Kidney tubule cell (primary cell): ENCODE measurements at regions not wholly inside any gene's neighbourhood (a gene's known extent, or its start where the extent isn't known, plus 50 kb on each side); places are given as distances from the start of the nearest gene placed in this dataset.
"Not testable (repeated sequence)": the region's sequence is repeated elsewhere in the genome, so short reads cannot be mapped to it uniquely, and the experiment has no call there.

Experiments
- DNase-seq: peaks from one replicate; pipeline ENCODE4 v3.0.0-alpha.2; 2018; ENCODE audit warnings: low spot score

GRCh38 chr2:122720822-122721221, 965.4 kb downstream of the TSN start:
- not testable (repeated sequence) for DNase-seq

GRCh38 chr2:122734766-122735424, 979.4 kb downstream of the TSN start:
- DNase-seq: peak; percentile 60

GRCh38 chr2:122736279-122736678, 980.8 kb downstream of the TSN start:
- DNase-seq: peak; percentile 76

DNA sequence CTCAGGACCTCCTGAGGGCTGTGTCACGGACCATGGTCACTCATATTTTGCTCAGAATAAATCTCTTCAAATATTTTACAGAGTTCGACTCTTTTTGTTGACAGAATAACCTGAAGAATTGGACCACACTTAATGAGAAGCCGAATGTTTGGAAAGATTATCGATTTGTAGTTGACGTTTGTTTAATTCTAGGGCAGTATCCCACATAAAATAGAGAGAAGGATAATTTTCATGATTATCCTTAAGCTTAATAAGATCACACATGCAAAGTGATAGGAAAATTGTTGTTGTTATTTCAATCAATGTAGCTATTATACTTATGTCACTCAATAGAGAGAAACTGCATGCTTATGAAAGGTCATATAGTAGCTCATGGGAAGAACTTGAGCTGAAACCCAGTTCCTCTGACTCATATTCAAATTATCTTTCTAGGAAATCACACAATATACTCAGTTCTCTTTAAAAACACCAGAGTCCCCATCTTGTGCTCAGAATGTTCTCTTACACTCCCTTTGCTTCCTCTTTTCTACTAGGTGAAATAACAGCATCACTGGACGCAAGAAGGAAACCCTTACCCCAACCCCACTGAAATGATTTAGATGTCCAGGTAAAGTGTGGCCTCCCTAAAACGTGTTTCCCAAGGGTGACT, 982.1 kb downstream of the TSN start:
- DNase-seq: peak; percentile 28

DNA sequence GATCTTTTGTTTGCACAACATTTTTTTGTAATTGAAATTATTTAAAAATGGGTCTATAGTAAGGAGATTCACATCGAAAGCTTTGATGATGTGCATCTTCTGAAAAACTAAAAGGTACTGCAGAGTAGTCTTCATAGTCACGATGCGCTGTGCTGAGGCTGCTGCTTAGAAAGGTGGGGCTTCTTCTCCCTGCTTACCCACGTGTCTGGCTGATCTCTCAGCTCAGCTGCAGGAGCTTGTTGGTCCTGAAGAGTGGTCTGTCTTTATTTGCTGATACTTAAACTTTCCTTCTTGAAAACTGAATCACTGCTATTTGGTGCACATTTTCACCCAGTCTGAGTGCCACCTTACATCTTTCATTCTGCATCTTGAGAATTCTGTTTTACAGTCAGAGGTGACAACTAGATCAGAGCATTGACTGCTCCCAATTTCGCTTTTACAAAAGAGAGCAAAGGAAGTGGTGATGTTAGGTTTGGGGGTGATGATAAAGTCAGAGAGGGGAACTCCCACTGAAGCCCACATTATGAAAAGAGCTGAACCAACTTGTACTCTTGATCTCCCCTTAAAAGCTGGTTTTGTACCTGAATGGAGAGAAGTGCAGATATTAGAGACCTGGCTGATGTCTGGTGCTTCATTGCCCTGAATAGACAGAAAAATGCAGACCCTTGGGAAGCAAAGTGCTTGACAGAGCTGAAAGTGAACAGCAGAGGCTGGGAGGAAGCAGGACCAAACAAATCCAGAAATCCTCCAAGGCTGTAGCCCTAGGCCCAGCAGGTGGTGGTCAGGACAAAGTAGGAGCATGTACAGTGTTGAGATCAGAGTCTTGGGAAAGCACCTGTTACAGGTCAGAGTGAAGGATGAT, 984.5 kb downstream of the TSN start:
- peak; percentile 13 for DNase-seq

GRCh38 chr2:122740594-122740948, 985.1 kb downstream of the TSN start:
- DNase-seq: no peak

DNA sequence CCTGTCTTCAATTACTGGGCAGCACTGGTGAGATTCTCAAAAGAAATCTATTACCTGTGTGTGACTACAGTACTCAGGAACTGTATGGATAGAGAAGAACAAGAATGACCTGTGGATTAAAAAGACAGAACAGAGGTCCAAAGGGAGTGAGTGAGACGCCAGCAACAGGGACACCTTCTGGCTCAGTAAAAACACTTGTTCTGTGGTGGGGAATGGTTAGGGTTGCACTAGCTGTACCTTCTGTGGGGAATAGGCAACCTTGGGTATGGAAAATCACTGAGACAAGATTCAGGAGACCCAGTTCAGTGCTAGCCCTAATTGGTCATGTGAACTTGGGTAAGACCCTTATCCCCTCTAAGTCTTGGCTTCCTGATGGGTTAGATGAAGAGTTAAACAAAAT, 986.0 kb downstream of the TSN start:
- no peak for DNase-seq

GRCh38 chr2:122743021-122743675, 987.7 kb downstream of the TSN start:
- DNase-seq: peak; percentile 67

GRCh38 chr2:122745603-122746002, 990.2 kb downstream of the TSN start:
- DNase-seq: no peak

DNA sequence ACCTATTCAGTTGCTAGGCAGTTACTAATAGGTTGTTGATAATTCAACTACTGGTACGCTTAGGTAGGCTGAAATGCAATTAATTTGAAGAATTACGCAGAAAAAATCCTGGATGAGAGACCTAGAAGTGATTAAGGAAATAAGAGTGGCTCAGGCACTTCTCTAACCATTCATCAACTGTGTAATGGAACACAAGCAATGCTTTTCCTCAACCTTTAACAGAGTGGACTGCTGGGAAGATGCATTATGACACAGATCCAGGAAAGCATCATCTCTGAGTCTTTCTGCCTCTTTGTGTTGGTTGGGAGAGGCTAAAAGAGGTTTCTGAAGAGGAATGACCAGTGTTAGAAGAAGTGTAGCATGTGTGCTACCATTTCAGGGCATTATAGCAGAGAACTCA, 992.2 kb downstream of the TSN start:
- DNase-seq: no peak

DNA sequence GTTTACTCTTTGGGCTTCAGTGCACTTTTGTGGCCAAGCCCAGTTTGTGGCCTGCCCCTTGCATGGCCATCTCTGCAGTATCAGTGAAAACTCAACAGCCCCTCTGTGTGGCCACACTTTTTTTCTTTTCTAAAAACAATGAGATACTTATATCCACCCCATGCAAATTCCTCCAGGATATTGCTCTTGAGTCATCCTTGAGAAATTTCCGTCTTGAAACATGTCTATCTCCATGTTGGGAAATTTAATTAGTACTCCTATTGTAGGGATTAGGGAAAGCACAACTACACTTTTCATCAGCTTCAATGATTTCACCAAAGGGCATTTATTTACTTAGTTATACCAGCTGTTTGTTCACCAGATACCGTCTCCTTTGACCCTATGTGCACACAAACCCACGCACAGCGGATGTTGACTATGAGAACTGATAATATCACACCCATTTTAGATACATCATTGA, 993.1 kb downstream of the TSN start:
- peak; percentile 88 for DNase-seq

- DNase-seq: no peak
These were observed 994.0 kb downstream of the TSN start for GRCh38 chr2:122749405-122749804.

DNA sequence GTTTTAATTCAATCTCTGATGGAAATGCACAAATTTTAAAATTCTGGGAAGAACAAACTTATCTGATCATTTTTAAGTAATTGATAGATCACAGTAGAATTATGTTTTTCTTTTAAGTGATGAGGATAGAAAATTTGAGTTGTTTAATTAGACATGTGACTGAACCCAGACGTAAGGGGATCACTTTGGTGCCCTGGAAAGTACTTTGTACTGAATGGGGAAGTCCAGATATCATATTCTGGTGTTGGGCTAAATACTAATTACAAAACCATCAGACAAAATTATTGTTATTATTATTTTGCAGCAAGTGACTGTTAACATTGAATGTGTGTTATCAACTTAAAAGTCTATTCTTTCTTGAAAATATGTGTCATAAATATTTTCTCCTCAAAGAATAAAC, 994.6 kb downstream of the TSN start:
- DNase-seq: no peak

GRCh38 chr2:122750808-122751207, 995.4 kb downstream of the TSN start:
- no peak for DNase-seq

DNA sequence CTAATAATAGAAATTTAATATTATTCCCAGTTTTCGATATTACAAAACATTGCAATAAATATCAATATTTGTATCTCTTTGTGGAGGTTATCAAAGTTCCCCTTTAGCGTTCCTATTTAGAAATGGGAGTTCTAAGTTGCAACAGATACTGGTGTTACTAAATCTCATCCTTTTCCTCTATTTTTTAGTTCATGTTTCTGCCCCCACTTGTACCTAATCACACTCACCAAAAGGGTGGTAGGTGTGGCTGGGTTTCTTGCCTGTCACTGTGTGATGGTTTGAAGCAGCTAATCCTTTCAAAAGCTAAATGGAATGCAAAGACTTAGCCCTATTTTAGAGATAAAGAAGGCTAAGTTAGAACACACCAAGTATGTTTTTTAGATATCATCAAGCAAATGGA, 997.9 kb downstream of the TSN start:
- no peak for DNase-seq

DNA sequence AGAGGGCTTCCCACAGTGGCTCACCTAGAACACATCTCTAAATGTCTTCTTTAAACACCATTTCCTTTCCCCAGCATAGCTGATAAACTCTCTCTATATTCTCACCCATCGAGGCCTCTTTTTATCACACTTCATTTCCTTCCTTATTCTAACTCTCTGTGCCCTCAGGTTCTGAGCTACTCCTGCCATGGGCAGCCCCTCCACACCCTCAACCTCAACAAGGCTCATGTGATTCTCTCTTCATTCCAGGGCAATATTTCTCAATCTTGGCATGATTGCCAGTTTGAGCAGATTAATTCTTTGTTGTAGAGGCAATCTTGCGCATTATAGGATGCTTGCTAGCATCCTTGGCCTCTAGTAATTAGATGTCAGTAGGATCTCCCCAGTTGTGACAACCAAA, 999.1 kb downstream of the TSN start:
- DNase-seq: no peak

- no peak for DNase-seq
These were observed 999.9 kb downstream of the TSN start for GRCh38 chr2:122755281-122755780.

DNA sequence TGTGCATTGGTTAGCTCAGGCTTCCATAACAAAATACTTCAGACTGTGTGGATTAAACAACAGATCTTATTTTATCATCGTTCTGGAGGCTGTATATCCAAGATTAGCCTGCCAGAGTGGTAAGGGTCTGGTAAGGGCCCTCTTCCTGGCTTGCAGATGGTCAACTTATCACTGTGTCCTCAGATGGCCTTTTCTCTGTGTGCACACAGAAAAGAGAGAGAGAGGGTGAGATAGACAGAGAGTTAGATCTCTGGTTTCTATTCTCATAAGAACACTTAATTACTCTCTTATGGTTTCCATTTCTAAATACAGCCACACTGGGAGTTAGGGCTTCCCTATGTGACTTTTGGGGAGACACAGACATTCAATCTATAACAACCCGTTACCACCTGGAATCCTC, 1003.5 kb downstream of the TSN start:
- DNase-seq: no peak

DNA sequence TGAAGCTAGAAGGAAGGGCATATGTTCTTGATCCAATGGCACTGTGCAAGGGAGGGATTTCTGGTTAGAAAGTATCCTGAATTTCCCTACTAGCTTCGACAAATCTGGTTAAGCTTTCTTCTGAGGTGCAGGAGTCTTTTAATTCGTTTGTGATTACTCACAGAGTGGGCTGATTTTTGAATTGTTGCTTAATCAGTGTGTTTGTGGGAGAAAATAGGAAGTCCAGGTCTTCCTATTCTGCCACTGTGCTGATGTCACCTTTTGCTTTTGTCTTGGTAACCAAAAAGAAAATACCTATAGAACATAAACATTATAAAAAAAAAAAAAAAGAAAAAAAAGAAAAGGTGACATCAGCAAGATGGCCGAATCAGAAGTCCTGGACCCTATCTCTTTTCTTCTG, 1008.6 kb downstream of the TSN start:
- DNase-seq: no peak

- no peak for DNase-seq
These were observed 1024.8 kb downstream of the TSN start for GRCh38 chr2:122780251-122780650.

- DNase-seq: no peak
These were observed 1038.6 kb downstream of the TSN start for GRCh38 chr2:122794100-122794499.

GRCh38 chr2:122795763-122796162, 1040.3 kb downstream of the TSN start:
- DNase-seq: no peak
